ENCODE measurements at regions not wholly inside any gene's neighbourhood (a gene's known extent, or its start where the extent isn't known, plus 50 kb on each side); places are given as distances from the start of the nearest gene placed in this dataset.

GRCh38 chr1:189970331-189971230 lies 507.1 kb downstream of the BRINP3 start:
- H3K4me3 ChIP-seq (ENCODE audit: low read depth, low read length): no peak overlapping the region
- TF ChIP-seq, protein P1, sequence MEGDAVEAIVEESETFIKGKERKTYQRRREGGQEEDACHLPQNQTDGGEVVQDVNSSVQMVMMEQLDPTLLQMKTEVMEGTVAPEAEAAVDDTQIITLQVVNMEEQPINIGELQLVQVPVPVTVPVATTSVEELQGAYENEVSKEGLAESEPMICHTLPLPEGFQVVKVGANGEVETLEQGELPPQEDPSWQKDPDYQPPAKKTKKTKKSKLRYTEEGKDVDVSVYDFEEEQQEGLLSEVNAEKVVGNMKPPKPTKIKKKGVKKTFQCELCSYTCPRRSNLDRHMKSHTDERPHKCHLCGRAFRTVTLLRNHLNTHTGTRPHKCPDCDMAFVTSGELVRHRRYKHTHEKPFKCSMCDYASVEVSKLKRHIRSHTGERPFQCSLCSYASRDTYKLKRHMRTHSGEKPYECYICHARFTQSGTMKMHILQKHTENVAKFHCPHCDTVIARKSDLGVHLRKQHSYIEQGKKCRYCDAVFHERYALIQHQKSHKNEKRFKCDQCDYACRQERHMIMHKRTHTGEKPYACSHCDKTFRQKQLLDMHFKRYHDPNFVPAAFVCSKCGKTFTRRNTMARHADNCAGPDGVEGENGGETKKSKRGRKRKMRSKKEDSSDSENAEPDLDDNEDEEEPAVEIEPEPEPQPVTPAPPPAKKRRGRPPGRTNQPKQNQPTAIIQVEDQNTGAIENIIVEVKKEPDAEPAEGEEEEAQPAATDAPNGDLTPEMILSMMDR (IDR thresholded peaks at IDR 0.05; ENCODE audit: low read depth, low read length): no peak

- TF ChIP-seq, protein P1 (IDR thresholded peaks at IDR 0.05; ENCODE audit: low read depth, low read length): no peak
- H3K4me3 ChIP-seq (ENCODE audit: low read depth, low read length): no peak overlapping the region
Observed at GRCh38 chr1:189971656-189972055, 506.0 kb downstream of the BRINP3 start.

DNA sequence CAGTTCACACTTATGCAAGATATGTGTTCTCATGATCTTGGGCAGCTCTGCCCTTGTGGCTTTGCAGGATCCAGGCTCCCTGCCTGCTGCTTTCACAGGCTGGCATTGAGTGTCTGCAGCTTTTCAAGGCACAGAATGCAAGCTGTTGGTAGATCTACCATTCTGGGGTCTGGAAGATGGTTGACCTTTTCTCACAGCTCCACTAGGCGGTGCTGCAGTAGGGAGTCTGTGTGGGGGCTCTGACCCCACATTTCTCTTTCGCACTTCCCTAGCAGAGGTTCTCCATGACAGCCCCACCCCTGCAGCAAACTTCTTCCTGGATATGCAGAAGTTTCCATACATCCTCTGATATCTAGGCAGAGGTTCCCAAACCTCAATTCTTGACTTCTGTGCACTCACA lies 500.5 kb downstream of the BRINP3 start:
- TF ChIP-seq, protein P1 (IDR thresholded peaks at IDR 0.05; ENCODE audit: low read depth, low read length): no peak
- no peak overlapping the region for H3K4me3 ChIP-seq (ENCODE audit: low read depth, low read length)

DNA sequence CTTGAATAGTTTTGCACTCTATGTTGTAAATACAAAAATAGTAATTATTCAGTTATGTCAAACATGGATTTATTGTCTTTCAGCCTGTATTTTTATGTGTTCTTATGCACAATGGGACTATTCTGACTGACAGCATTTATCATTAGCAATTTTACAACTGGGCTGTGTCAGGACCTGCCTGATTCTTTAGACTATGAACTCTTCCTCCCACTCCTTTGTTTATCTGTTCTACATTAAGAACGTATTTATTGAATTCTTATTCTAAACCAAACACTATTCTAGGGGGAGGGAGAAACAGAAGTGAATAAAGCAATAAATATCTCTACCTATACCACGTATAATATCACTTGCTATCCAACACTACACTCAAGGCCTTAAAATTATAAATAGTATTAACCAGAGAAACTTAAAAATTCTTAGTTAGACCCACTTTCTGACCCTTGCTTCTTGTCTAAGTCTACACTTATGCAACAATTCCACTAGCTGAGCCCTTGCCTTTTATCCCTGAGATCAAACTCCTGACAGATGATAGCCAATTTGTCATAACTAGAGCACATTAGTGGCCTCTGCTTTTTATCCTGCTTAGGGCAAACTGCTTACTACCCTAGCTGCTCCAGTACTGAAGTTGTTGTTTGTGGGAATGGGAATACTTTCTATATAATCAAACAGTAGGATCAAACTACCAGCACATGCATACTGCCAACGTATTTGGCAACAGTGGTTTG lies 494.3 kb downstream of the BRINP3 start:
- no peak overlapping the region for H3K4me3 ChIP-seq (ENCODE audit: low read depth, low read length)
- TF ChIP-seq, protein P1 (IDR thresholded peaks at IDR 0.05; ENCODE audit: low read depth, low read length): no peak

DNA sequence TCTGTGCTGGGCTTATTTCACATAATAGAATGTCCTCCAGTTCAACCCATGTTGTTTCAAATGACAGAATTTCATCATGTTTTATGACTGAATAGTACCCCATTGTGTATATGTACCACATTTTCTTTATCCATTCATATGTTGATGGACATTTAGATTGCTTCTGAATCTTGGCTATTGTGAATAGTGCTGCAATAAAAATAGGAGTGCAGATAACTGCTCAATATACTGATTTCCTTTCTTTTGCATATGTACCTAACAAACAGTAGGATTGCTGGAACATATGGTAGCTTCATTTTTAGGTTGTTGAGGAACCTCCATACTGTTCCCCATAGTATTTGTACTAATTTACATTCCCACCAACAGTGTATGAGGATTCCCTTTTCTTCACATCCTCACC lies 491.1 kb downstream of the BRINP3 start:
- TF ChIP-seq, protein P1 (IDR thresholded peaks at IDR 0.05; ENCODE audit: low read depth, low read length): no peak
- no peak overlapping the region for H3K4me3 ChIP-seq (ENCODE audit: low read depth, low read length)

DNA sequence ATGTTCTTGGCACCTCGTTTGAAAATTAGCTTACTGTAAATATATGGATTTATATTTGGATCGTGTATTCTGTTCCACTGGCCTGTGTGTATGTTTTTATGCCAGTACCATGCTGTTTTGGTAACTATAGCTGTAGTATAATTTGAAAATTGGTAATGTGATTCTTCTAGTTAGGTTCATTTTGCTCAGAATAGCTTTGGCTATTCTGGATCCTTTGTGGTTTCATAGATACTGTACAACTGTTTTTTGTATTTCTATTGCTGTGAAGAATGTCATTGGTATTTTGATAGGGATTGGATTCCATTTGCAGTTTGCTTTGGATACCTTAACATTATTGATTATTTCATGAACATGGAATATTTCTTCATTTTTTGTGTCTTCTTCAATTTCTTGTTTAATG lies 490.2 kb downstream of the BRINP3 start:
- H3K4me3 ChIP-seq (ENCODE audit: low read depth, low read length): no peak overlapping the region
- TF ChIP-seq, protein P1 (IDR thresholded peaks at IDR 0.05; ENCODE audit: low read depth, low read length): no peak

DNA sequence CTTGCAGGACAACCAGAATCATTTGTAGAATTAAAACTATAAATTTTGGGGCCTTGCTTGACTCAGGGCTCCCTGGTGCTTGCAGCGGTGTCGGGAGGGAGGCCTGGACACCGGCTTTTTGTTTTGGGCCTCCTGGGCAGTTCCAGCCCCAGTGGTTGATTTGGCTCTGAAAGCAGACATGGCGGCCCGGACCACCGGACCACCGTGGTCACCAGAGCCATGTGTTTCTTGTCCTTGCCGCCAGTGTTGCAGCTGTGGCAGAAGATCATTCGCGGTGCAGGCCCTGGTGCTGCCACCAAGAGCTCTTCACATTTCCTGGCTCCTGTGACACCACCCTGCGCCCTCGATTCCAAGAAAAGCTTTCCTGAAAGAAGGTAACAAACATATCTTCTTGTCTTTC lies 484.8 kb downstream of the BRINP3 start:
- TF ChIP-seq, protein P1 (IDR thresholded peaks at IDR 0.05; ENCODE audit: low read depth, low read length): no peak
- no peak overlapping the region for H3K4me3 ChIP-seq (ENCODE audit: low read depth, low read length)

Data from WI38 (cell line).